ENCODE measurements at regions not wholly inside any gene's neighbourhood (a gene's known extent, or its start where the extent isn't known, plus 50 kb on each side); places are given as distances from the start of the nearest gene placed in this dataset.

DNA sequence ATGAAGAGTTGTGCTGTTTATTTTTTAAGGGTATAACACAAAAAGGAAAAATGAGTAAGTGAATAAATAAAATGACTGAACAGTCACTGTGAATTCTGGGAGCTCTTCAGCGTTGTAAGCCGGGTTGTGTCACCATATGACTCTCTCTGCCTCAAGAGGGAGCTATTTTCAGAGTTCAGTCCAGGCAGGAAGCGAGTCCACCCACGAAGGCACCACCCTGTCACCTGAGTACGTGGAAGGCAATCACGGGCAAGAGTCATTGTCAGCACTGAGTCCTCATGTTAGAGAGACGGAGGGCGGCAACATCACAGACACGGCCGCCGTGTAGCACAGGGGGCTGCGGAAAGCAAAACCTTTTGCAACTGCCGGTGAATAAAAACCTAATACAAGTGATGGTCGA, 227.6 kb downstream of the UTP18 start:
- Histone ChIP-seq H3K23ac (ENCODE audit: low read length) (no peak overlapping the region), H3K4me2 (ENCODE audit: low read length) (no peak overlapping the region), H4K12ac (ENCODE audit: low read depth, low read length) (no peak overlapping the region), H3K79me1 (ENCODE audit: low read length) (no peaks in the 10 kb centered on the region), H3K79me2 (ENCODE audit: control insufficient read depth, insufficient read depth, low read length, poor library complexity) (no peaks in the 10 kb centered on the region), H3K9ac (ENCODE audit: low read length) (no peak overlapping the region), H3K9me3 (ENCODE audit: insufficient read depth, low read depth, low read length) (no peaks in the 10 kb centered on the region), H3K4ac (ENCODE audit: low read depth, low read length) (no peak overlapping the region), H4K8ac (ENCODE audit: low read depth, low read length) (no peak overlapping the region), H3K27ac (ENCODE audit: low read depth, low read length) (no peak overlapping the region), H3K14ac (ENCODE audit: low read length) (no peak overlapping the region), H3K36me3 (ENCODE audit: control insufficient read depth in 1 of 2, insufficient read depth in 2 of 2, low read length in 2 of 2) (no peaks in the 10 kb centered on the region), H3K18ac (ENCODE audit: low read length) (no peak overlapping the region), H2BK5ac (ENCODE audit: low read depth, low read length, poor library complexity) (no peak overlapping the region), H3K4me3 (ENCODE audit: low read depth, low read length) (no peak overlapping the region), H3K4me1 (ENCODE audit: control insufficient read depth in 1 of 2, insufficient read depth in 2 of 2, low read length in 2 of 2) (peaks cover 0 to 2% of the 10 kb centered on the region in 2 experiments), H2BK120ac (ENCODE audit: insufficient read depth, low read length, poor library complexity) (no peak overlapping the region), H2AFZ (ENCODE audit: insufficient read depth, low read length, poor library complexity) (no peak overlapping the region), H4K91ac (ENCODE audit: low read depth, low read length) (no peak overlapping the region), H2BK12ac (ENCODE audit: low read length) (no peak overlapping the region), H2AK5ac (ENCODE audit: low read length) (no peak overlapping the region), H3K27me3 (ENCODE audit: insufficient read depth, low read length) (no peaks in the 10 kb centered on the region)
- no peak for DNase-seq
- WGBS (ENCODE audit: extremely low coverage, insufficient coverage, insufficient read length) = no CpG with 5 or more reads among the region's 14 CpGs

DNA sequence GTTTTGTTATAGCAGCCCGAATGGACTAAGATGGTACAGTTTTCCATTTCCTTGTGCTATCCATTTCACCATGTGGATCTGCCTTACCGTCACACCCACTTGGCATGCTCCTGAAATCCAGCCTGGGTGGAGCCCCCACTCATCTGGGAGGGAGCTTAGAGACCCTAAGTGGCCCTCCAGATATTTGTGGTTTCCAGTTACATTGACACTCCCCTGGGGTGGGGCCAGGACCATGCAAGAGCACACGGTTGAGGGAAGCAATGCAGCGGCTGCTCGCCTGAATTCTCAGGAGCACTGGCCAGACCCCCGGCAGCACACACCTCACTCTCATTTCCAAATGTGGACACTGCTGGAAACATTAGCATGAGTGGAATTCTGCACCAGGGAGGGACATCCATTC, 231.1 kb downstream of the UTP18 start:
- H3K18ac ChIP-seq (ENCODE audit: low read length) = no peak overlapping the region
- H3K79me1 ChIP-seq (ENCODE audit: low read length) = no peaks in the 10 kb centered on the region
- no peak overlapping the region for H2BK5ac ChIP-seq (ENCODE audit: low read depth, low read length, poor library complexity)
- H3K4me3 ChIP-seq (ENCODE audit: low read depth, low read length) = no peak overlapping the region
- no peak overlapping the region for H2BK12ac ChIP-seq (ENCODE audit: low read length)
- no peaks in the 10 kb centered on the region for H3K9me3 ChIP-seq (ENCODE audit: insufficient read depth, low read depth, low read length)
- H3K79me2 ChIP-seq (ENCODE audit: control insufficient read depth, insufficient read depth, low read length, poor library complexity) = no peaks in the 10 kb centered on the region
- H3K4me2 ChIP-seq (ENCODE audit: low read length) = no peak overlapping the region
- H2BK120ac ChIP-seq (ENCODE audit: insufficient read depth, low read length, poor library complexity) = no peak overlapping the region
- no peaks in the 10 kb centered on the region for H3K36me3 ChIP-seq (ENCODE audit: control insufficient read depth in 1 of 2, insufficient read depth in 2 of 2, low read length in 2 of 2)
- H4K12ac ChIP-seq (ENCODE audit: low read depth, low read length) = no peak overlapping the region
- no peak overlapping the region for H2AFZ ChIP-seq (ENCODE audit: insufficient read depth, low read length, poor library complexity)
- H3K9ac ChIP-seq (ENCODE audit: low read length) = no peak overlapping the region
- no peak overlapping the region for H3K23ac ChIP-seq (ENCODE audit: low read length)
- H3K4ac ChIP-seq (ENCODE audit: low read depth, low read length) = no peak overlapping the region
- no peak overlapping the region for H4K91ac ChIP-seq (ENCODE audit: low read depth, low read length)
- no peaks in the 10 kb centered on the region for H3K27me3 ChIP-seq (ENCODE audit: insufficient read depth, low read length)
- no peak overlapping the region for H3K14ac ChIP-seq (ENCODE audit: low read length)
- no CpG with 5 or more reads among the region's 6 CpGs for WGBS (ENCODE audit: extremely low coverage, insufficient coverage, insufficient read length)
- no peak overlapping the region for H3K27ac ChIP-seq (ENCODE audit: low read depth, low read length)
- no peak overlapping the region for H4K8ac ChIP-seq (ENCODE audit: low read depth, low read length)
- peaks cover 0 to 2% of the 10 kb centered on the region in 2 experiments for H3K4me1 ChIP-seq (ENCODE audit: control insufficient read depth in 1 of 2, insufficient read depth in 2 of 2, low read length in 2 of 2)
- H2AK5ac ChIP-seq (ENCODE audit: low read length) = no peak overlapping the region
- no peak for DNase-seq

DNA sequence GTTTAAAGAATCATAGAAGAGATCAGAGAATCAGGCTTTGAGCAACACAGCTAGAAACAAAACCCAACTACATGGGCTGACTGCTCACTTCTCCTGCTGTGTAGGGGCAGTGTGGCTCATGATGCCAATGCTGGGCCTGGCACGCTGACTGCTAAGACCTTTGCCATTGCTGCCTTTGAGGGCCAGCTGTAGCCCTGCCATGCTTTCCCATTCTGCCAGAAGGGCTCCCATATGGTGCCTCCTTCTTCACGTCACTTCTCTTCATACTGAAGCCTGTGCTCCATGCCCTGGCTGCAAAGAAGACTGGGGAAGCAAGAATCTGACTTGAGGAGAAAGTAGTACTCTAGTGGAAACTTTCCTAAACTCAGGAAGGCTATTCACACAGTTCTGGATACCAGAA, 232.9 kb downstream of the UTP18 start:
- Histone ChIP-seq H3K27me3 (ENCODE audit: insufficient read depth, low read length) (no peaks in the 10 kb centered on the region), H3K14ac (ENCODE audit: low read length) (no peak overlapping the region), H3K23ac (ENCODE audit: low read length) (no peak overlapping the region), H4K8ac (ENCODE audit: low read depth, low read length) (no peak overlapping the region), H3K9me3 (ENCODE audit: insufficient read depth, low read depth, low read length) (no peaks in the 10 kb centered on the region), H3K4me2 (ENCODE audit: low read length) (no peak overlapping the region), H3K79me1 (ENCODE audit: low read length) (no peaks in the 10 kb centered on the region), H2AFZ (ENCODE audit: insufficient read depth, low read length, poor library complexity) (no peak overlapping the region), H2BK120ac (ENCODE audit: insufficient read depth, low read length, poor library complexity) (no peak overlapping the region), H3K9ac (ENCODE audit: low read length) (no peak overlapping the region), H4K12ac (ENCODE audit: low read depth, low read length) (no peak overlapping the region), H3K36me3 (ENCODE audit: control insufficient read depth in 1 of 2, insufficient read depth in 2 of 2, low read length in 2 of 2) (no peaks in the 10 kb centered on the region), H4K91ac (ENCODE audit: low read depth, low read length) (no peak overlapping the region), H3K18ac (ENCODE audit: low read length) (no peak overlapping the region), H3K4me3 (ENCODE audit: low read depth, low read length) (no peak overlapping the region), H2AK5ac (ENCODE audit: low read length) (no peak overlapping the region), H3K27ac (ENCODE audit: low read depth, low read length) (no peak overlapping the region), H3K79me2 (ENCODE audit: control insufficient read depth, insufficient read depth, low read length, poor library complexity) (no peaks in the 10 kb centered on the region), H3K4me1 (ENCODE audit: control insufficient read depth in 1 of 2, insufficient read depth in 2 of 2, low read length in 2 of 2) (no peaks in the 10 kb centered on the region), H2BK5ac (ENCODE audit: low read depth, low read length, poor library complexity) (no peak overlapping the region), H2BK12ac (ENCODE audit: low read length) (no peak overlapping the region), H3K4ac (ENCODE audit: low read depth, low read length) (no peak overlapping the region)
- DNase-seq = no peak
- WGBS (ENCODE audit: extremely low coverage, insufficient coverage, insufficient read length) = no CpG with 5 or more reads among the region's 2 CpGs

DNA sequence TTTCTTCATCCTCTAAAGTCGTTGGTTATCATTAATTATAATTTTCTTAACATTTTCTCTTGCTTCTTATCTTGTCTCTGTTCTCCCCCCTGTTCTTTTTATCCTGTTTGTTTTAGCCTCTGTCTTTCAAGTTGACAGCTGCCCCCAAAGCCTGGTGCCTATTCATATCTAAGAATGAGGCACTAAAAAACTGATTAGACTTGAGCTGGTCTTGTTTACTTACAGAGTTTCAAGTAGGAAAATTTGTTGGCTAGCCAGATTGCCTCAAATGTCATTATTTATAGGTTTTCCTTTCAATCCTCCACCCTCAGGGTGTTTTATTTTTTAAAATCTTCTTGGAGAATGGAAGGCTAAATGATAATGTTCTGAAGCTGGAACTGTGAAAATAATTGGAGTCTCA, 236.0 kb downstream of the UTP18 start:
- Histone ChIP-seq H3K4ac (ENCODE audit: low read depth, low read length) (no peak overlapping the region), H3K79me1 (ENCODE audit: low read length) (no peaks in the 10 kb centered on the region), H3K4me2 (ENCODE audit: low read length) (no peak overlapping the region), H3K4me3 (ENCODE audit: low read depth, low read length) (no peak overlapping the region), H2BK120ac (ENCODE audit: insufficient read depth, low read length, poor library complexity) (no peak overlapping the region), H2AFZ (ENCODE audit: insufficient read depth, low read length, poor library complexity) (no peak overlapping the region), H3K27ac (ENCODE audit: low read depth, low read length) (no peak overlapping the region), H3K36me3 (ENCODE audit: control insufficient read depth in 1 of 2, insufficient read depth in 2 of 2, low read length in 2 of 2) (no peaks in the 10 kb centered on the region), H4K8ac (ENCODE audit: low read depth, low read length) (no peak overlapping the region), H2BK5ac (ENCODE audit: low read depth, low read length, poor library complexity) (no peak overlapping the region), H2AK5ac (ENCODE audit: low read length) (no peak overlapping the region), H2BK12ac (ENCODE audit: low read length) (no peak overlapping the region), H4K12ac (ENCODE audit: low read depth, low read length) (no peak overlapping the region), H3K18ac (ENCODE audit: low read length) (no peak overlapping the region), H3K79me2 (ENCODE audit: control insufficient read depth, insufficient read depth, low read length, poor library complexity) (no peaks in the 10 kb centered on the region), H3K9me3 (ENCODE audit: insufficient read depth, low read depth, low read length) (no peaks in the 10 kb centered on the region), H3K9ac (ENCODE audit: low read length) (no peak overlapping the region), H3K27me3 (ENCODE audit: insufficient read depth, low read length) (no peaks in the 10 kb centered on the region), H4K91ac (ENCODE audit: low read depth, low read length) (no peak overlapping the region), H3K14ac (ENCODE audit: low read length) (no peak overlapping the region), H3K23ac (ENCODE audit: low read length) (no peak overlapping the region), H3K4me1 (ENCODE audit: control insufficient read depth in 1 of 2, insufficient read depth in 2 of 2, low read length in 2 of 2) (no peaks in the 10 kb centered on the region)
- no peak for DNase-seq
- WGBS (ENCODE audit: extremely low coverage, insufficient coverage, insufficient read length) = no CpG with 5 or more reads among the region's 1 CpG

Measured in trophoblast cell (in vitro differentiated cells and primary cell).